HG03066 (cell line): ENCODE measurements at regions not wholly inside any gene's neighbourhood (a gene's known extent, or its start where the extent isn't known, plus 50 kb on each side); places are given as distances from the start of the nearest gene placed in this dataset.

Experiments used
- ATAC-seq: cut with Tn5 transposase; IDR thresholded peaks from one replicate; pipeline ENCODE4 v1.9.1; 2021; ENCODE audit warnings: low read depth; ENCODE audit not compliant: unreplicated experiment

GRCh38 chr16:51464996-51465395 lies 313.9 kb upstream of the SALL1 start:
- ATAC-seq, result no peak

- ATAC-seq, result no peak
Observed at GRCh38 chr16:51461255-51461654, 310.2 kb upstream of the SALL1 start.

GRCh38 chr16:51458356-51459140 lies 307.5 kb upstream of the SALL1 start:
- ATAC-seq, result no peak

- no peak for ATAC-seq
Observed at GRCh38 chr16:51457775-51458174, 306.7 kb upstream of the SALL1 start.

GRCh38 chr16:51455398-51455797 lies 304.3 kb upstream of the SALL1 start:
- ATAC-seq, result no peak

GRCh38 chr16:51453251-51453650 lies 302.2 kb upstream of the SALL1 start:
- no peak for ATAC-seq

- ATAC-seq, result no peak
Observed at GRCh38 chr16:51450909-51451308, 299.8 kb upstream of the SALL1 start.

GRCh38 chr16:51450376-51450775 lies 299.3 kb upstream of the SALL1 start:
- ATAC-seq, result no peak

GRCh38 chr16:51449441-51449840 lies 298.4 kb upstream of the SALL1 start:
- no peak for ATAC-seq

GRCh38 chr16:51445250-51445649 lies 294.2 kb upstream of the SALL1 start:
- no peak for ATAC-seq

GRCh38 chr16:51443934-51444333 lies 292.9 kb upstream of the SALL1 start:
- no peak for ATAC-seq

GRCh38 chr16:51442141-51442870 lies 291.2 kb upstream of the SALL1 start:
- no peak for ATAC-seq

- ATAC-seq, result no peak
Observed at GRCh38 chr16:51440131-51440889, 289.2 kb upstream of the SALL1 start.

GRCh38 chr16:51439271-51439670 lies 288.2 kb upstream of the SALL1 start:
- no peak for ATAC-seq

GRCh38 chr16:51436742-51437141 lies 285.7 kb upstream of the SALL1 start:
- no peak for ATAC-seq

- no peak for ATAC-seq
Observed at GRCh38 chr16:51434567-51435198, 283.6 kb upstream of the SALL1 start.

GRCh38 chr16:51433599-51433998 lies 282.5 kb upstream of the SALL1 start:
- ATAC-seq, result no peak

- ATAC-seq, result no peak
Observed at GRCh38 chr16:51431517-51432241, 280.6 kb upstream of the SALL1 start.

GRCh38 chr16:51430716-51431369 lies 279.8 kb upstream of the SALL1 start:
- no peak for ATAC-seq

- ATAC-seq, result no peak
Observed at GRCh38 chr16:51429041-51429440, 278.0 kb upstream of the SALL1 start.
